NCI-H2196 (cell line): ENCODE measurements at regions not wholly inside any gene's neighbourhood (a gene's known extent, or its start where the extent isn't known, plus 50 kb on each side); places are given as distances from the start of the nearest gene placed in this dataset.

Source experiments
- DNase-seq: peaks from one replicate; lab custom pipeline; 2025; ENCODE audit not compliant: unreplicated experiment; lab: John Stamatoyannopoulos, UW

- DNase-seq: no peak
Observed at GRCh38 chr15:38646716-38647115, 82.1 kb upstream of the RASGRP1 start.

- no peak for DNase-seq
Observed at GRCh38 chr15:38647683-38648082, 83.1 kb upstream of the RASGRP1 start.

GRCh38 chr15:38648121-38648843 lies 83.7 kb upstream of the RASGRP1 start:
- no peak for DNase-seq

- no peak for DNase-seq
Observed at GRCh38 chr15:38650384-38650783, 85.8 kb upstream of the RASGRP1 start.

GRCh38 chr15:38650936-38651327 lies 86.3 kb upstream of the RASGRP1 start:
- DNase-seq: no peak

GRCh38 chr15:38651328-38652038 lies 86.9 kb upstream of the RASGRP1 start:
- DNase-seq: no peak

- DNase-seq: no peak
Observed at GRCh38 chr15:38652183-38652794, 87.7 kb upstream of the RASGRP1 start.

- DNase-seq: no peak
Observed at GRCh38 chr15:38652998-38653397, 88.4 kb upstream of the RASGRP1 start.

GRCh38 chr15:38658431-38658830 lies 93.8 kb upstream of the RASGRP1 start:
- DNase-seq: no peak

- DNase-seq: no peak
Observed at GRCh38 chr15:38660738-38661137, 96.1 kb upstream of the RASGRP1 start.

GRCh38 chr15:38662033-38662802 lies 97.6 kb upstream of the RASGRP1 start:
- DNase-seq: no peak

- DNase-seq: no peak
Observed at GRCh38 chr15:38662805-38663204, 98.2 kb upstream of the RASGRP1 start.

- DNase-seq: no peak
Observed at GRCh38 chr15:38665586-38666305, 101.1 kb upstream of the RASGRP1 start.

GRCh38 chr15:38666865-38667510 lies 102.4 kb upstream of the RASGRP1 start:
- DNase-seq: no peak

- no peak for DNase-seq
Observed at GRCh38 chr15:38667890-38668850, 103.6 kb upstream of the RASGRP1 start.

GRCh38 chr15:38668898-38669391 lies 104.3 kb upstream of the RASGRP1 start:
- no peak for DNase-seq

- DNase-seq: no peak
Observed at GRCh38 chr15:38670128-38671005, 105.8 kb upstream of the RASGRP1 start.

GRCh38 chr15:38671006-38671387 lies 106.4 kb upstream of the RASGRP1 start:
- DNase-seq: no peak
